NCI-H2029 treated with DMSO at 0.1 percent for 48 hours (cell line): ENCODE measurements at regions not wholly inside any gene's neighbourhood (a gene's known extent, or its start where the extent isn't known, plus 50 kb on each side); places are given as distances from the start of the nearest gene placed in this dataset.

Experiments used
- DNase-seq: peaks from one replicate; lab custom pipeline; 2025; lab: John Stamatoyannopoulos, UW

DNA sequence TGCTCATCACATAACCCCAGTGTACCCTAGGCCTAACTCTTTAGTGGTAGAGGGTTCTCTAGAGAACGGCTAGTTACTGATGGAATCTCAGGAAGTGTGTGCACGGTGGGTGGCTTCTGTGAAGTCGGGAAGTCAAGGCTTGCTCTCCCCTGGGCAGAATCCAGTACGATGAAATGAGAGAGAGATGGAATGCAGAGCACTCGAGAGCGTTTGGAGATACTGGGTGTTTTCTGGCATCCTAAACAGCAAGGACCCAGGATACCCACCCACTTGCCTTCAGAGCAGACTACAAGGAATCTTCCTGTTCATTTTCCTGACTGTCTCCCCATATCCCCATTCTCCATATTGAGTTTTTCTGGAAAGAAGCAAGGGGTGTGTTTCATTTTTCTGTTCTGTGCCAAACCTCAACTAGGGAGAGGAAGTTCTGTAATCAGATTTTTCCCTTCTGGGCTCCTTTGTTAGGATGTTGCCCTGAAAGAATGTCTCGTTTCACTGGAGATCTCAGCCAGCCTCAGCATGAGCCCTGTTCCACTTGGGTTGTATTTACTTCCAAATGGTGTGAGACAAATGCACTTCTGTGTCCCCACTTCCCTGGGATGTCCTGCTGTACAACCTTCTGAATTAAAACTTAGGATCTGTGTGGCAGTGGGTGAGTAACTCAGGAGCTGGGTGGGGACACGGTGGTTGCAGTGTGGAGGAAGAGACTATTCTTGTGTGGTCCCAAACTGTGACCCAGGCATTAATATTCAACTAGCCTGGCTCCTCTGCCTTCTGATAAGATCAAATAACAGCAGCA, 108.9 kb upstream of the SPRY4 start:
- no peak for DNase-seq

DNA sequence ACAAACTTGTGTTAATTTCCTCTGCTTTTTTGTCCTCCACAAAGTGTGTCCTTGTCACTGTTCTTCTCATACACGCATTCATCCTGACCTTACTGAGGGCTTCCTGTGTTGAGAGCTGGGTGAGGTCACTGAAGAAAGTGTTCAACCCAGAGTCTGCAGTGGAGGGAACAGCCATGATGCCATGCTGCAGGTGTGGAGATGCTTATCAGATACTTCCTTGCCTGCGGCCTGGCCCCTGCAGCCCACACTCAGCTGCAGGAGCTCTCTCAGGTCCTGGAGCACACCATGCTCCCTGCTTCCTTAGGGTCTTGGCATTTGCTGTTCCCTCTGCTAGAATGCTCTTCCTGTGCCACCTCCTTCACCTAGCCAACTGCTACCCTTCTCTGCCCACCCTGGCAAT, 108.1 kb upstream of the SPRY4 start:
- DNase-seq, result peak; percentile 78

DNA sequence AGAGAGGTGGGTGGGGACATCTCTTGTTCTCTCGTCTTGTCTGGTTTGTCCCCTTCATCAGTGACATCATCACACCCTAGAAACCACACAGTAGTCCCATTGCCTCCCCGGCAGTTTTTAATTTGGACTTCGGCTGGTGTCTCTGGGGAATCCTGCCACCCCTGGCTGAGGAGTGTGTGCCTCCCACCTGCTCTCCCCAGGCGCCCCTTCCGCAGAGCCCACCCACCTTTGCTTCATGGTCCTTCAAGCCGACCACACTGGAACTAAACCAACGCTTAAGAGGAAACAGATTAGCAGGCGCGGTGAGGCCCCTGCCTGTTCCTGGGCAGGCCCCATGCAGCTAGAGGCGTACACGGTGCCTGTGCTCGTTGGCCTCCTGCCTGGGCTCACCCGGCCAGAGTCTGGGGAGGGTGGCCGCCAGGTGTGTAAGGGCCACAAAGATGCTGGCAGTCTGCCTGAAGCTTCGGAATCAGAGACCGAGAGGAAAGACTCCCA, 107.6 kb upstream of the SPRY4 start:
- peak; percentile 78 for DNase-seq

DNA sequence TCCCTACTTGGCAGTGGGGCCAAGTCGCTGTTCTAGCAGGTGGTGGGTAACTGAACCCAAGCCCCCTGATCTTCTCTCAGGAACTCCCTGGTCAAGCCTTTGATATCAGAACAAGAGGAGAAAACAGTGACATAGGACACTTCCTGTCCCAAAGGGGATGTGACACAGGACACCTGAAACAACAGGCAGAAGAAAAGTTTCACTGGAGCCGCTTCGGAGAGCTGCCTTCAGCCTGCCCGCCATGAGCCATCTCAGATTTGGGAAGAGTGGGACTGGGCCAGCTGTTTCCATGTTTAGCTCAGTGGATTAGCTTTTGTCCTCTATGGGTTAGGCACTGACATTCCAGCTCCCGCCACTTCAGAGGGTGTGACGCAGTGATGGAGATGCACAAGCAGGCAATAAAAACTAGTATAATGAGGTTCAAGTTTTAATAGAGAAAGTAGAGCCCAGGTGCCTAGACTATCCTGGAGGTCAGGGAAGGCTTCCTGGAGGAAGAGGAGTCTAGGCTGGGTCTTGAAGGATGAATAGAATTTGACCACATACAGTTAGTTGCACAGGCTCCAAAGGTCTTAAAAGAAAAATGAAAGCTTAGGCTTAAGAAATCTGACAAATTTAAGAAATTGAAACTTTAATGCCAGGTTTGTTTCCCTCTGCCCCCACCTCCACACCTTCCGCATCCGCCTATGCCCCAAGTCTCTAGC, 104.1 kb upstream of the SPRY4 start:
- no peak for DNase-seq

DNA sequence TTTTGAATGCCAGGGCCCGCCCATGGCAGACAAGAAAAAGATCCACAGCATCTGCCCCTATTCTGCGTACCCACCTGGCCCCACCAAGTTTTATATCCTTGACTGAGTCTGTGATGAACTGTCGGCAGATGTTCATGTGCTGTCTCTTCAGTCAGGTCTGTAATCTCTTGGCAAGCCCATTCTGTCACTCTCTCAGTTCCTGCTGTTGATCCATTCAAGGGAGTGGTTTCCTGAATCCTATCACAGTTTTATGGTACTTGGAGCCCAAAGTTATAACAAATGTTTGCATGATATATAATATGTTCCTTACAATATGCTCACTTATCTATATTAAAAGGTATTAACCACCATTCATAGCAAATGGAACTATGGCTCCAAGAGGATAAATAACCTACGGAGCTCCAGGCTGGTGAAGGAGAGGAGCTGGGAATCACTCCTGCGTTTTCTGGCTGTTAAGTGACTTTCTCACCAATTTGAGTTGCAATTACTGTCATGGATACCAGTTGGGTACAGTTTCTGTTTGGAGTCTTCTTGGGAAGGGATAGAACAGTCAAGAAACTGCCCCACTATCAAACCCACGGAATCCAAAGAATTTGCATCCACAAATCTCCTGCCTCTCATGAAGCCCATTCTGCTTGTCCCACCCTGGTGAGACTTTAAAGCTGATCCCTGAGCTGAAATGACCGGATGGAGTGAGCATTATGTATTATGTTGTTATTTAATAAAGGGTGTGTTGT, 103.4 kb upstream of the SPRY4 start:
- no peak for DNase-seq

DNA sequence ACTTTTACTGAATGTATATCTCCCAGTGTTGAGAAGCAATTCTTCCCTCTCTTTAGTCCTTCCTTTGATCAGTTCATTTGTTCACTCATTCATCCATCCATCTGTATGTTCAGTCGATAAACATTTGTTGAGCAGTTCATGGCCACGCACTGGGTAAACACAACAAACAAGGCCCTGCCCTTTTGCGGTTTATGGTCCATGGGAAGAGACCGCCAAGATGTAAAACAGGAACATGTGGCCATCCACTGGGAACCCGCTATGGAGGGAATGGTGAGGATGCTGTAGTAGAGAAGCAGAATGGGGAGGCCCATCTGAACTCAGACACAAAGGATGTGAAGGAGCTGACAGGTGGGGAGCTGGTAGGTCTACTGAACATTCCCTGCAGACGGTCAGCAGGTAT, 102.7 kb upstream of the SPRY4 start:
- DNase-seq, result no peak

DNA sequence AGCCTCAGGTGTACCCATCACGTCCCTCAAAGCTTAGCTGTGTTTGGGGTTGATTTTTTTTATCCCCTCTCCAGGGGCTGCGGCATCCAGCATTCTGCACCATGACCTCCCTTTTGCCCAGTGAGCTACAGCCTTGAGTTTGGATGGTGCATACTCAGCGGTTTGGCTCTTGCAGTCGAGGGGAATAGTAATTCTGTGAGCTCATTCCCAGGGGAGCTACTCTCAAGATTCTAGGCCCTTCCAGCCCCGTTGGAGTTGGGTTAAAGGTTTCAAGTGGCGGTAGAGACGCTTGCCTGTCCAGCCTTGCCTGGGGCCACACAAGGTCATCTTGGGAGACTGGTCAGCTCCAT, 102.2 kb upstream of the SPRY4 start:
- no peak for DNase-seq

DNA sequence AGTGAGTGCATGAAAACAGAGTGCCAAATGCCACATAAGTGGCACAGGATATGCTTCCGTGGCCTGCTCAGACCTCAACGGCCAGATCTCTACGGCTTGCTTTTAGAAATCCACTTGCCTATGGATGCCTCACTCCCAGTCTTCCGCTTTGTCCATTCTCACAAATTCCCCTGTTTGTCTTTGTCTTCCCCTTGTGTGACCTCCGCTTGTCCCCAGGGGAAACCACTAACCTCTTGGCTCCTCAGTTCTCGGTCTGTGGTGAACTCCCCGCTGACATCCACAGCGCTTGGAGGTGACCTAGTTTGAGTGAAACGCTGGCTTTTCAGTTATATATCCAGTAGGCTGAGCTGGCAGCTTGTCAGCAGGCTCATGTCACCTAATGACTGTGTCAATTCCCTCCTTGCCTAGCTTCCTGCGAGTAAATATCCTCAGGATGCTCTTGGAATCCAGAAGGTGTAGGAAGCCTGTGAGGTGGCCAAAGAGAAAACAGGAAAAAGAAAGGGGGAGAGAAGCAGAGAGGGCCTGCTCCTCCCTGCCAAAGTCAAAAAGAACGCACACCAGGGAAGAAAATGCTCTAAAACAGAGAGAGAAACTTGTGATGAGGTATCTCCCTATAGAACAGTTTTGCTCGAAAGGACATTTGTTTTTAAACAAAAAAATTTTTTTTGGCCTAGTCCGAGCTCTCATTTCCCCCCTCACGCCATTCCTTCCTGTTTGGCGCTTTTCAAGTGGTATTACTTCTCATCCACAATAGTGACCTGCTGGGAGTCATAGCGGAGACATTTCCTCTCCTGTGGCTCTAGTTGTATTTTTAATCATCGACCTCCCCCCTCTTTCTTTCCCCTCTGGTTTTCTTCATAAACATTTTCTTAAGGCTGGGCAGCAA, 101.6 kb upstream of the SPRY4 start:
- no peak for DNase-seq

DNA sequence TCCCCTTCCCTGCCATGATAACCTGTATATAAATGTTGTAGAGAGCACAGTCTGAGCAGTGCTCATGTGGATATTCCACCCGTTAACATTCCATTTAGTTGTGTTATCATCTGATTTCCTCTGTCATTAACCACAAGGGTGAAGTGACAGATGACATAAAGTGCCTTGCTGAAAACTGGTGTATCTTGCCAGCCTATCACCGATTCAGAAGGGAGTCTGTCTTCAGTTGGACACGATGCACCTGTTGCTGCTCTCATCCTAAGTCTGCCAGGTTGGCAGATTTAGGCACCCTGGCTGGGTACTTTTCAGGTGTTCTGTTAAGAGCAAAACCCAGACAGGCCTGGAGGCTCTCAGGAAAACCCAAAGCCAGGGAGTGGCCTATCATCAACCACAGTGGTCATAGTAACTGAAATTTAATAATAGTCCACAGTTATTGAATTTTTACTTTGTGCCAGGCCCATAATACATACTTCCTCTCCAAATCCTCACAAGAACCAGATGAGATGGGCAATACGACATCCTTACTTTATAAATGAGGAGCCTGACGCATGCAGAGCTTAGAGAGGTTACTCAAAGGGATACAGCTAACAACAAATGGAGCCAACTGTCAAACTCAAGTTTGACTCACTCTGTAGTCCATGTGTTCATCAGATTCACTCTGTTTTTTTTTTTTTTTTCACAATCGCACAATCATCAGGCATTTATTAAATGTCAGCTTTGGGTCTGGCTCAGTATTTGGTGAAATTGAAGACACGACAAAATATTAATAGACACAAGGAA, 100.7 kb upstream of the SPRY4 start:
- DNase-seq, result no peak

DNA sequence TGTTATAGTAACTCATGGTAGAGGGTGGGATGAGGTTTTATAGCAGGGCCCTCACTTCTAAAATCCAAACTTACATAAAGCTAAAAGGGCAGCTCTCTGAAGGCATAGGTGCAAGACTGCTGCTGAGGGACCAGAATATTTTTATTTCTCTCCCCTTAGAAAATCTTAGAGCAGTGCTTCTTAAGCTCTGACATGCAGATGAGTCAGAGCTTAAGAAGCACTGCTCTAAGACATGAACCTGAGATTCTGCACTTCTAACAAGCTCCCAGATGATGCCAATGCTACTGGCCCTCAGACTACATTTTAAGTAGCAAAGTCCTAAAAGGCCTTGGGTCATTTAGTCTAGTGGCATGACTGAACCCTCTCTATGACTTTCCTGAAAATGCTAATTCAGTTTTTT, 97.6 kb upstream of the SPRY4 start:
- DNase-seq, result no peak

DNA sequence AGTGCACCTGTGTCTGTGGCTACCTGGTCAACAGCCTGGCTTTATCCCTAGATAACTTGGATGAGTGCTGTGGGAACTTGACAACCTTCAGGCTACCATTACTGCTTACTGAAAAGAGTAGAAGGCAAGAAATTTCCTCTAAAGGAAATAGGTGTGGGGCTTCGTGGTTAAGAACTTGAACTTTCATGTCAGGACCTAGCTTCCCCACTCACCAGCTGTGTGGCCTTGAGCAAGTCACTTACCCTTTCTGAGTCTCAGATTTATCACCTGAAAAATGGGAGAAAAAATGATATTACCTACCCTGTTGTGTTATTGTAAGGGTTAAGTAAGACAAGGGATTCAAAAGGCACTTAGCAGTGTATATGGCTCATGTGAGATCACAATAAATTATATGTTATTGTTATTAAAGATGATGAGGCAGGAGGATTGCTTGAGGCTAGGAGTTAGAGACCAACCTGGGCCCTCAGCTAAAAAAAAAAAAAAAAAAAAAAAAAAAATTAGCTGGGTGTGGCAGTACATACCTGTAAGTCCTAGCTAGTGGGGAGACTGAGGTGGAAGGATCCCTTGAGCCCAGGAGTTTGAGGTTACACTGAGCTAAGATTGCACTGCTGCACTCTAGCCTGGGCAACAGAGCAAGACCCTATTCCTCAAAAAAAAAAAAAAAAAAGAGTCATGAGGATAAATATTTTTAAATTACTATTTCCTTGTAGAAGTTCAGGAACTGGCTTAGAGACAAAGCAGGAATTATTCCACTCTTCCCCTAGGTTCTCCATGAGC, 97.0 kb upstream of the SPRY4 start:
- no peak for DNase-seq

DNA sequence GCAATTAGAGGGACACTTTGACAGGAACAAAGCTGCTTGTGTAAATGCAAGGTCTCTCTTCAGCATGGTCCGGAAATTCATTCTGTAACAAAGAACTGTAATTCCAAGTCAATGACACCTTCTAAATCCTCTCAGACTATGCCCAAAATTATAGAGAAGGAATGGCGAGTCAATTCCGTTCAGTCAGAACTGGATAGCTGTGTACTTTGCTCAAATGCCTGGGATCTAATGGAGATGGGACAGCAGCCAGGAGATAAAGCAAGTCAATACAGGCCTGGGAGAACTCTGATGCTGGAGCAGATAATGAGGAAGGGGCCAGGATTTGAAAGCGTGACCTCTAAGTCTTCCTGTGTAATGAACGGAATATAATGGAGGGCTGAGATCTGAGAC, 96.4 kb upstream of the SPRY4 start:
- no peak for DNase-seq

DNA sequence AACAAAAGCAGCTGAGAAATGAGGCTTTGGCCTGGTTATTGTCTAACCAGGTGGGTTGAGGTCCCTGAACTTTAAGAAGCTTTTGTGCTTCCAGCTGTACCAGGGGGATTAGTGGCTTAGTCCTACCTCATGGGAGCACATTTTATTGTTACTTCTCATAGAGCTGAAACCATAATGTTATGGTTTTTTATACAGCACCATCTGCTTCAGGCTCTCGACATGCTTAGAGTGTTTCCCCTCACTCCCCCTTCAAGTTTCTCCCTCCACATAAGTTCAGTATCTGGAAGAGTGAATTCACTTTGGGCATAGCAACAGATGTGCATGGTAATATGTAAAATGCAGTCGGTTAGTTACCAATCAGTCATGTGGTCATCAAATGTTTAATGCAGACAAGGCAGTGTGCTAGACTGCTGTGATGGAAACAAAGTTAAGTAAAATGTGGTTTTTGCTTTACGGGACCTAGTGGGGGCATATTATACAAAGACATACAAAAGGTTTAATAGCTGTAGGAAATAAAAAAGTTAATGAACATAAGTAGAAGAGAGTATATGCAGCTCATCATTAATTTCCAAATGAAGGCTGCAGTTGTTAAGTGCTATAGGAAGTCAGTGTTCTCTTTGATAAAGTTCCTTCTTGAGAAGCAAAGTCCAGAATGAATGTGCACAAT, 95.9 kb upstream of the SPRY4 start:
- DNase-seq, result no peak

DNA sequence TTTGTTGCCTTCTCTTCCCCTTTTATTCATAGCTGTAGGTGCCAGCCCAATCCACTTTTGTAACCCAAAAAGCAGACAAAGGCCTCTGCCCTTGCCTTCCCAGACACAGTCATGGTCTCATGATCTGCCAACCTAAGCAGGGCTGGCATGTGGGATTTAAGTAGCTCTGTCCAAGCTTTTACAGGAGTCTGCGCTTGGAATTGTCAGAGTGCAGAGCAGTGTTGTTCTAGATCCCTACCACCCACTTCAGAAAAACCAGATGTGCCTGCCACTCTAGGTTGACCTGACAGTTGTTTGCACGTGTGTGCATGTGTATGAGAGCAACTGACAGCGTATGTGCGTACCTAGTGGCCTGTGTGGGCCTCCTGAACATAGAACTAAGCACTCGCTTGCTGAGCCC, 87.8 kb upstream of the SPRY4 start:
- DNase-seq, result no peak

DNA sequence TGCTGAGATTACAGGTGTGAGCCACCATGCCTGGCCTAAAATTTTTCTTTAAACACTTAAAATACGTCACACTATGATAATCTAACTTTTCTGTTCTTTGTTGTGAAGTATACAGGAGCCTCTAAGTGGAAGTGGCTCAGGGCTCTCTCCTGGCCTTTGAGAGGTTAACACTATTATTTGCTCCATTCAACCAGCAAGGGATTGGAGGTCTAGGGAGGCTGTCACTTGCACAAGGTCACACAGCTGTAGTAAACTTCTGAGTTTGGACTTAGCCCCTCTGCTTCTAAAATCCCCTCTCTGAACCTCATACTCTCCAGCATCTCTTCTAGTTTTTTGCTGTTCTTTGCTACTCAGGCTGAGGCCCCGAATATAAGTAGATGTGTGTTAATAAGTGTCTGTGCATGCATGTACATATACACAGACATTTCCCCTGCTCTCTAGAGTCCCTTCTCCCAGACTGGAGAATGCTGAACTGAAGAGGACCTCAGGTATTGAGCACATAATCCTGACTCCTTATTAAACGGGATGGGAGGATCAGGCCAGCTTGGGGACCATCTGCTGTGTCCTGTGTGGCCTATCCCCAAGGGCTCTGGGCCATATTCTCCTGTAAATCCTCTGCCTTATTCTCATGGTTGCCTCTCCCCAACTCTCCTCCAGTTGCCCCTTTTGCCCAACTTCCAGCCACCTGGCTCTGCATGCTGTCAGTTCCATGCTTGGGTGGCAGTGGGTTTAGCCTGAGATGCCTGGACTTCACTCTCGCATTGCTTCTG, 87.0 kb upstream of the SPRY4 start:
- DNase-seq, result no peak

DNA sequence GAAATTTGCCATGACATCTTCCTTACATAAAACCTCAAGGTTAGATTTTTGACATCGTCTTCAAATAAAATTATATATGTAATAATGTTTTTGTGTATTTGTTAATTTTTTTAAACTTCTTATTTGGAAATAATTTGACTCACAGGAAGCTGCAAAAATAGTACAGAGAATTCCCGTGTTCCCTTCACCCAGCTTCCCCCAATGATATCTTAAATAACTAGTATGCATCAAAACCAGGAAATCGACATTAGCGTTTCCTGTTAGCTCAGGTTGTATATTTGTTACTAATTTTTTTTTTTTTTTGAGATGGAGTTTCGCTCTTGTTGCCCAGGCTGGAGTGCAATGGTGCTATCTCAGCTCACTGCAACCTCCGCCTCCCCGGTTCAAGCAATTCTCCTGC, 86.3 kb upstream of the SPRY4 start:
- DNase-seq, result no peak

DNA sequence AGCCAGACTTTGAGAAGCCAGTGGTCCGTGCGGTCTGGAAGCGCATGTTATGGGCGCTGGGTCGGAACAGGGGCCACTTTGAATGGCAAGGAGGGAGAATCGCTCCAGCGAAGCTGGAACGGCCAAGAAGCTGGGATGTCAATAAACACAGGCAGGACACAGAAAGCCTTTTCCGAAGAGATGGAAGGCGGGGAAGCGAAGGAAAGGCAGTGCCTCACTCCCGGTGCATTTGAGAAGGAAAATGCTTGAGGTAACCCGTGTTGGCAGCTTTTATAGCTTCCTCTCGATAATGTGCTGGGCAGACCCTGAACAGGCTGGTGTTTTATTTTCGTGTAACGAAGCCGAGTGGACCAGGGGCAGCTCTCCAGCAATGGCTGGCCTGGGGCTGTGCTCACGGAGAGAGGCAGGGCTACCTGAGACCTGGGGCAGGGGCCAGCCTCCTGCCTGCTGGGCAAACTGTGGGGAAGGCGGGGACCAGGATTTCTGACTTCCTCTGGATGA, 84.2 kb upstream of the SPRY4 start:
- no peak for DNase-seq

DNA sequence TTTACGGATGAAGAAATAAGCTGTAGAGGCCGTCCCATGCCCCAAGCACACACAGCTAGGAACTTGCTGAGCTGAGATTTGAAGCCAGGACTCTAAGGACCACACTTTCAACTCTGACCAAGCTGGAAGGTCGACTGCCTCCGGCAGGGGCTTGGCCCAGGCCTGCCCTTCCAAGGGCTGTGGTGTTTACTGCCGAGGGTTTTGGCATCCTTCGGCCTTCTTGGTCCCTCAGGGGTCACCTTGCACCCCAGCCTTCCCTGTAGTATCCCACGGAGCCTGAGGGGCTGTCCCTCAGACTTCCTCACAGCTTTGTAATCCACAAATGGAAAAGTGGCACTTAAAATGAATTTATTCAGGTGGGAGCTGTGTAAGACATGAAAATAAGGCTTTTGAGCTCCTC, 83.7 kb upstream of the SPRY4 start:
- no peak for DNase-seq
